ENCODE measurements at regions not wholly inside any gene's neighbourhood (a gene's known extent, or its start where the extent isn't known, plus 50 kb on each side); places are given as distances from the start of the nearest gene placed in this dataset.

- no peak for TF ChIP-seq ATF6 (CRISPR knock-in tag; IDR thresholded peaks at IDR 0.05)
- TF ChIP-seq EHMT2 (IDR thresholded peaks at IDR 0.05): no peak
- TF ChIP-seq TAF7 (tag; IDR thresholded peaks at IDR 0.05): no peak
- TF ChIP-seq NONO (IDR thresholded peaks at IDR 0.05; ENCODE audit: low read depth in 2 of 2, low read length in 1 of 2): no peak
- peak; percentile 82 for TF ChIP-seq ZBTB17 (CRISPR knock-in tag; IDR thresholded peaks at IDR 0.05)
- peak; percentile 32 to 56 for TF ChIP-seq E2F6 (IDR thresholded peaks at IDR 0.05; ENCODE audit: borderline replicate concordance in 1 of 2, extremely low read depth in 1 of 2, insufficient read depth in 1 of 2, insufficient read length in 1 of 2, low read depth in 1 of 2, low read length in 1 of 2, poor library complexity in 1 of 2, severe bottlenecking in 1 of 2)
- TF ChIP-seq ZNF316 (IDR thresholded peaks at IDR 0.05): no peak
- peak; percentile 74 for TF ChIP-seq TEAD4 (IDR thresholded peaks at IDR 0.05; ENCODE audit: low read length)
- no peak for TF ChIP-seq TEAD4 (CRISPR knock-in tag; IDR thresholded peaks at IDR 0.05; ENCODE audit: borderline replicate concordance)
- TF ChIP-seq CREB3 (tag; conservative IDR thresholded peaks at IDR 0.05; ENCODE audit: low read depth): peak; percentile 93
- TF ChIP-seq XRCC3 (IDR thresholded peaks at IDR 0.05): no peak
- TF ChIP-seq PKNOX1 (IDR thresholded peaks at IDR 0.05): peak; percentile 97
- TF ChIP-seq ZNF398 (CRISPR knock-in tag; IDR thresholded peaks at IDR 0.05): no peak
- TF ChIP-seq ZZZ3 (IDR thresholded peaks at IDR 0.05): no peak
- TF ChIP-seq TAL1 (IDR thresholded peaks at IDR 0.05): no peak
- TF ChIP-seq ZNF444 (CRISPR knock-in tag; IDR thresholded peaks at IDR 0.05): no peak
- no peak for TF ChIP-seq SRF (CRISPR knock-in tag; IDR thresholded peaks at IDR 0.05)
- no peak for TF ChIP-seq ZKSCAN1 (IDR thresholded peaks at IDR 0.05; ENCODE audit: low read depth, low read length)
- TF ChIP-seq RFX7 (CRISPR knock-in tag; IDR thresholded peaks at IDR 0.05): no peak
- no peak for TF ChIP-seq NKRF (IDR thresholded peaks at IDR 0.05; ENCODE audit: borderline replicate concordance)
- TF ChIP-seq PYGO2 (tag; IDR thresholded peaks at IDR 0.05): peak; percentile 71; the same call in 1 of the 2 replicates
Measured at GRCh38 chr20:22414305-22414742, 170.0 kb downstream of the FOXA2 start (continued).

All from K562 (cell line).